ENCODE measurements at regions not wholly inside any gene's neighbourhood (a gene's known extent, or its start where the extent isn't known, plus 50 kb on each side); places are given as distances from the start of the nearest gene placed in this dataset.
A peak's percentile ranks its signal among the peaks of the same experiment; 100 is the strongest.
"Not testable (repeated sequence)": the region's sequence is repeated elsewhere in the genome, so short reads cannot be mapped to it uniquely, and the experiment has no call there.

- no peaks in the 10 kb centered on the region for H3K36me3 Mint-ChIP-seq (ENCODE audit: low read depth)
- H3K27me3 Mint-ChIP-seq, result peaks cover 3% of the 10 kb centered on the region
- H3K4me3 Mint-ChIP-seq, result peak overlapping the region; percentile 31
- H3K9me3 Mint-ChIP-seq, result peaks cover 3% of the 10 kb centered on the region
- H3K4me1 Mint-ChIP-seq, result peaks cover 14% of the 10 kb centered on the region
- no peak overlapping the region for H3K27ac Mint-ChIP-seq
- peak; percentile 62 for ATAC-seq (replicated peaks)
Observed at GRCh38 chr7:28329661-28330363, 82.5 kb upstream of the CREB5 start.

GRCh38 chr7:28330384-28331070, 81.8 kb upstream of the CREB5 start:
- H3K27me3 Mint-ChIP-seq, result peaks cover 1% of the 10 kb centered on the region
- ATAC-seq (replicated peaks), result peak; percentile 64
- no peaks in the 10 kb centered on the region for H3K36me3 Mint-ChIP-seq (ENCODE audit: low read depth)
- peaks cover 14% of the 10 kb centered on the region for H3K4me1 Mint-ChIP-seq
- peaks cover 3% of the 10 kb centered on the region for H3K9me3 Mint-ChIP-seq
- H3K4me3 Mint-ChIP-seq, result peak overlapping the region; percentile 31
- no peak overlapping the region for H3K27ac Mint-ChIP-seq

- no peak overlapping the region for H3K27ac Mint-ChIP-seq
- no peaks in the 10 kb centered on the region for H3K27me3 Mint-ChIP-seq
- peaks cover 3% of the 10 kb centered on the region for H3K9me3 Mint-ChIP-seq
- no peak overlapping the region for H3K4me3 Mint-ChIP-seq
- ATAC-seq (replicated peaks), result no peak
- H3K4me1 Mint-ChIP-seq, result peaks cover 14% of the 10 kb centered on the region
- H3K36me3 Mint-ChIP-seq (ENCODE audit: low read depth), result no peaks in the 10 kb centered on the region
Observed at GRCh38 chr7:28332046-28332445, 80.3 kb upstream of the CREB5 start.

GRCh38 chr7:28333548-28333947, 78.8 kb upstream of the CREB5 start:
- not testable (repeated sequence) for H3K9me3 Mint-ChIP-seq; H3K36me3 Mint-ChIP-seq (ENCODE audit: low read depth); H3K4me3 Mint-ChIP-seq; H3K27ac Mint-ChIP-seq; H3K27me3 Mint-ChIP-seq; ATAC-seq (replicated peaks); H3K4me1 Mint-ChIP-seq

- Mint-ChIP-seq H3K27ac (no peak overlapping the region), H3K9me3 (peaks cover 3% of the 10 kb centered on the region), H3K36me3 (ENCODE audit: low read depth) (no peaks in the 10 kb centered on the region), H3K27me3 (peaks cover 5% of the 10 kb centered on the region), H3K4me1 (no peaks in the 10 kb centered on the region), H3K4me3 (no peak overlapping the region)
- ATAC-seq (replicated peaks), result no peak
Observed at GRCh38 chr7:28336806-28337205, 75.5 kb upstream of the CREB5 start.

- Mint-ChIP-seq H3K4me3 (no peak overlapping the region), H3K4me1 (no peaks in the 10 kb centered on the region), H3K36me3 (ENCODE audit: low read depth) (no peaks in the 10 kb centered on the region), H3K27ac (no peak overlapping the region), H3K27me3 (peaks cover 5% of the 10 kb centered on the region), H3K9me3 (peaks cover 3% of the 10 kb centered on the region)
- no peak for ATAC-seq (replicated peaks)
Observed at GRCh38 chr7:28338041-28338440, 74.3 kb upstream of the CREB5 start.

- Mint-ChIP-seq H3K36me3 (ENCODE audit: low read depth) (no peaks in the 10 kb centered on the region), H3K27me3 (peaks cover 22% of the 10 kb centered on the region), H3K27ac (no peak overlapping the region), H3K4me3 (no peak overlapping the region), H3K9me3 (no peaks in the 10 kb centered on the region), H3K4me1 (no peaks in the 10 kb centered on the region)
- ATAC-seq (replicated peaks), result no peak
Observed at GRCh38 chr7:28343462-28343861, 68.9 kb upstream of the CREB5 start.

- H3K9me3 Mint-ChIP-seq, result no peaks in the 10 kb centered on the region
- H3K27ac Mint-ChIP-seq, result no peak overlapping the region
- no peaks in the 10 kb centered on the region for H3K36me3 Mint-ChIP-seq (ENCODE audit: low read depth)
- H3K4me1 Mint-ChIP-seq, result no peaks in the 10 kb centered on the region
- ATAC-seq (replicated peaks), result no peak
- peaks cover 22% of the 10 kb centered on the region for H3K27me3 Mint-ChIP-seq
- H3K4me3 Mint-ChIP-seq, result no peak overlapping the region
Observed at GRCh38 chr7:28346256-28346655, 66.1 kb upstream of the CREB5 start.

- Mint-ChIP-seq H3K4me1 (no peaks in the 10 kb centered on the region), H3K36me3 (ENCODE audit: low read depth) (no peaks in the 10 kb centered on the region), H3K27me3 (peaks cover 22% of the 10 kb centered on the region), H3K9me3 (no peaks in the 10 kb centered on the region), H3K27ac (no peak overlapping the region), H3K4me3 (no peak overlapping the region)
- ATAC-seq (replicated peaks), result no peak
Observed at GRCh38 chr7:28346676-28347363, 65.5 kb upstream of the CREB5 start.

- ATAC-seq (replicated peaks), result no peak
- Mint-ChIP-seq H3K27ac (no peak overlapping the region), H3K36me3 (ENCODE audit: low read depth) (no peaks in the 10 kb centered on the region), H3K4me1 (no peaks in the 10 kb centered on the region), H3K27me3 (peaks cover 22% of the 10 kb centered on the region), H3K4me3 (no peak overlapping the region), H3K9me3 (no peaks in the 10 kb centered on the region)
Observed at GRCh38 chr7:28347475-28348318, 64.6 kb upstream of the CREB5 start.

- no peak for ATAC-seq (replicated peaks)
- Mint-ChIP-seq H3K36me3 (ENCODE audit: low read depth) (no peaks in the 10 kb centered on the region), H3K4me1 (no peaks in the 10 kb centered on the region), H3K27ac (no peak overlapping the region), H3K4me3 (no peak overlapping the region), H3K27me3 (peaks cover 25% of the 10 kb centered on the region), H3K9me3 (no peaks in the 10 kb centered on the region)
Observed at GRCh38 chr7:28348636-28349035, 63.7 kb upstream of the CREB5 start.

- Mint-ChIP-seq H3K4me3 (no peak overlapping the region), H3K4me1 (no peaks in the 10 kb centered on the region), H3K36me3 (ENCODE audit: low read depth) (no peaks in the 10 kb centered on the region), H3K27ac (no peak overlapping the region), H3K9me3 (no peaks in the 10 kb centered on the region), H3K27me3 (peaks cover 21% of the 10 kb centered on the region)
- ATAC-seq (replicated peaks), result no peak
Observed at GRCh38 chr7:28349637-28350036, 62.7 kb upstream of the CREB5 start.

- no peaks in the 10 kb centered on the region for H3K9me3 Mint-ChIP-seq
- H3K36me3 Mint-ChIP-seq (ENCODE audit: low read depth), result no peaks in the 10 kb centered on the region
- H3K27me3 Mint-ChIP-seq, result peaks cover 16% of the 10 kb centered on the region
- H3K4me3 Mint-ChIP-seq, result no peak overlapping the region
- H3K27ac Mint-ChIP-seq, result no peak overlapping the region
- ATAC-seq (replicated peaks), result no peak
- H3K4me1 Mint-ChIP-seq, result no peaks in the 10 kb centered on the region
Observed at GRCh38 chr7:28350662-28351061, 61.7 kb upstream of the CREB5 start.

- Mint-ChIP-seq H3K9me3 (no peaks in the 10 kb centered on the region), H3K4me3 (no peak overlapping the region), H3K27me3 (peaks cover 18% of the 10 kb centered on the region), H3K36me3 (ENCODE audit: low read depth) (no peaks in the 10 kb centered on the region), H3K27ac (no peak overlapping the region), H3K4me1 (no peaks in the 10 kb centered on the region)
- no peak for ATAC-seq (replicated peaks)
Observed at GRCh38 chr7:28351450-28351849, 60.9 kb upstream of the CREB5 start.

All from activated T-helper 17 cell treated with anti-CD3 and anti-CD28 coated beads, Interleukin-2, amount 50 U/mL, for 72 hours (primary cell).